AG04450 (cell line): ENCODE measurements at regions not wholly inside any gene's neighbourhood (a gene's known extent, or its start where the extent isn't known, plus 50 kb on each side); places are given as distances from the start of the nearest gene placed in this dataset. TPM values are rescaled to one million over a fixed set of nuclear protein-coding genes. Genes with fewer than 3 reads are reported as not detected.

ENCODE experiments used
- CTCF ChIA-PET: fragments of 300-600, 350-600 bp; formaldehyde crosslinking; extraction: SDS; loops from one replicate; lab custom pipeline; 2022; ENCODE audit warnings: antibody characterized with exemption, inconsistent platforms; lab: Charles Lee
- POLR2A ChIA-PET: fragments of 350-600 bp; formaldehyde crosslinking; extraction: SDS; loops from one replicate; lab custom pipeline; 2021; ENCODE audit warnings: antibody characterized with exemption, inconsistent platforms; lab: Yijun Ruan, JAX
- DNase-seq: peaks from one replicate; pipeline ENCODE4 v3.0.0-alpha.2; 2011; ENCODE audit warnings: low read depth, low spot score
- H3K27ac ChIP-seq: one replicate; pipeline ENCODE4 v1.5.1; 2012; ENCODE audit warnings: low read depth, low read length, control low read depth
- H3K27me3 ChIP-seq: one replicate; pipeline ENCODE4 v1.6.0; 2012; ENCODE audit warnings: low read length; ENCODE audit not compliant: control insufficient read depth, insufficient read depth
- H3K4me3 ChIP-seq: 2 replicates; pipeline ENCODE4 v1.5.1; 2011; ENCODE audit warnings: mild to moderate bottlenecking, low read depth, low read length, control low read depth
- H3K9me3 ChIP-seq: 2 replicates; pipeline ENCODE4 v1.5.1; 2012; ENCODE audit warnings: low read length; ENCODE audit not compliant: control insufficient read depth, insufficient read depth
- CTCF ChIP-seq: IDR thresholded peaks from 2 replicates; pipeline ENCODE4 v1.5.1; 2011; ENCODE audit warnings: low read depth, low read length, control low read depth, inconsistent platforms
- small RNA-seq: library from RNA; depleted of rRNA; stranded (forward); fragments of <200 nt; gene quantifications from one replicate; pipeline ENCODE3, GENCODE V24; 2012; ENCODE audit warnings: low read depth; ENCODE audit not compliant: insufficient read length

- no peak overlapping the region for H3K27ac ChIP-seq
- peaks cover 2% of the 10 kb centered on the region for H3K9me3 ChIP-seq
- POLR2A ChIA-PET = no interaction called here
- CTCF ChIA-PET = no interaction called here
- no peak for DNase-seq
- H3K4me3 ChIP-seq = no peak overlapping the region
- TF ChIP-seq CTCF = no peak
- H3K27me3 ChIP-seq = no peaks in the 10 kb centered on the region
Observed at GRCh38 chr7:138402749-138403148, 57.3 kb upstream of the TRIM24 start.

- ChIA-PET CTCF (no interaction called here), POLR2A (no interaction called here)
- H3K4me3 ChIP-seq = no peak overlapping the region
- H3K9me3 ChIP-seq = peaks cover 2% of the 10 kb centered on the region
- TF ChIP-seq CTCF = no peak
- no peak overlapping the region for H3K27ac ChIP-seq
- DNase-seq = no peak
- no peaks in the 10 kb centered on the region for H3K27me3 ChIP-seq
Observed at GRCh38 chr7:138405496-138405895, 54.6 kb upstream of the TRIM24 start.

GRCh38 chr7:138407792-138408191 is 52.3 kb upstream of the TRIM24 start:
- DNase-seq = no peak
- Histone ChIP-seq H3K9me3 (peaks cover 2% of the 10 kb centered on the region), H3K27me3 (no peaks in the 10 kb centered on the region), H3K4me3 (no peak overlapping the region), H3K27ac (no peak overlapping the region)
- CTCF ChIA-PET = interaction anchor here (1.3 kb wide), 1 partner anchor 331 kb away, joined by 4 read pairs; no protein-coding TSS in a partner anchor
- no peak for TF ChIP-seq CTCF
- POLR2A ChIA-PET = no interaction called here

Small RNAs in the stretch of these regions (small RNA-seq; reads per million reads assigned to genes)
- gene RF00019 (not detected), gene RF00432 (not detected)
